ENCODE measurements at regions not wholly inside any gene's neighbourhood (a gene's known extent, or its start where the extent isn't known, plus 50 kb on each side); places are given as distances from the start of the nearest gene placed in this dataset.

DNA sequence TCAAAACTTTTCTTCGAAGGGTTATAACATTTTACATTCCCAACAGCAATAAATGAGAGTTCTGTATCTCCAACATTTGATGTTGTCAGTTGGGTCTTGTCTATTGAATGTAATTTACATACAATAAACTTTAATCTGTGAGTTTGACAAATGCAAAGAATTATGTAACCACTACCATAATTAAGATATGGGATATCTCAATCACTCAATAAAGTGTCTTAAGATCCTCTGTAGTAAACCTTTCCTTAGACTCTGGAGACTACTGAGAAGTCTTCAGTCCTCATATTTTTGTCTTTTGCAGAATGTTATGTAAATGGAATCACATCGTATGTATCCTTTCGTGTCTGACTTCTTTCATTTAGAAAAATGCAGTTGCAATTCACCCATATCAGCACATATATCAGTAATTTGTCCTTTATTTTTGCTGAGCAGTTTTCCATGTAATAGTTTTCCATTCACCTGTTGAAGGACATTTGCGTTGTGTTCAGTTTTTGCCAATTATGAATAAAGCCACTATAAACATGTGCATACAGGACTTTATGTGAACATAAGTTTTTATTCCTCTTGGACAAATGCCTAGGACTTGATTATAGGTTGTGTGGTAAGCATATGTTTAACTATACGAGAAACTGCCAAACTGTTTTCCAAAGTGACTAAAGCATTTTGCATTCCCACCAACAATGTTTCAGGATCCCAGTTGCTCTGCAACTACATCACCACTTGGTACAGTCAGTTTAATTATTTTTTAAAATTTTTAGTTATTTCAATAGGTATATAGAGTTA is 784.6 kb upstream of the ZNF608 start:
- Histone ChIP-seq H3K79me2 (ENCODE audit: control insufficient read depth, insufficient read depth, low read length) (no peaks in the 10 kb centered on the region), H3K9me3 (replicated peaks; ENCODE audit: control insufficient read depth, insufficient read depth, low read length) (no peaks in the 10 kb centered on the region), H3K4me3 (replicated peaks in 1 of 3; ENCODE audit: insufficient read depth in 1 of 3, low read depth in 1 of 3, low read length in 3 of 3) (no peak overlapping the region), H4K20me1 (replicated peaks; ENCODE audit: control insufficient read depth, extremely low read depth, insufficient read depth, low read length) (no peaks in the 10 kb centered on the region), H2AFZ (ENCODE audit: low read depth, low read length) (no peak overlapping the region), H3K27ac (ENCODE audit: insufficient read depth, low read depth, low read length) (no peak overlapping the region), H3K4me1 (ENCODE audit: control insufficient read depth, extremely low read depth, insufficient read depth, low read length) (no peaks in the 10 kb centered on the region), H3K27me3 (ENCODE audit: control insufficient read depth in 2 of 2, insufficient read depth in 2 of 2, low read length in 2 of 2) (no peaks in the 10 kb centered on the region), H3K4me2 (ENCODE audit: insufficient read depth, low read length) (no peak overlapping the region), H3K9me1 (replicated peaks; ENCODE audit: control insufficient read depth, extremely low read depth, insufficient read depth, low read length) (no peaks in the 10 kb centered on the region), H3K9ac (replicated peaks; ENCODE audit: extremely low read depth, insufficient read depth, low read length) (no peak overlapping the region), H3K36me3 (ENCODE audit: control insufficient read depth in 2 of 2, extremely low read depth in 1 of 2, insufficient read depth in 2 of 2, low read length in 2 of 2) (no peaks in the 10 kb centered on the region)
- ChIA-PET CTCF (no interaction called here), POLR2A (no interaction called here)
- intact Hi-C loops (cut with micrococcal nuclease): no loop called here
- TF ChIP-seq, protein P1, sequence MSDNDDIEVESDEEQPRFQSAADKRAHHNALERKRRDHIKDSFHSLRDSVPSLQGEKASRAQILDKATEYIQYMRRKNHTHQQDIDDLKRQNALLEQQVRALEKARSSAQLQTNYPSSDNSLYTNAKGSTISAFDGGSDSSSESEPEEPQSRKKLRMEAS (IDR thresholded peaks at IDR 0.05; ENCODE audit: insufficient read depth, insufficient read length): no peak
- TF ChIP-seq POLR2A (IDR thresholded peaks at IDR 0.05; ENCODE audit: low read depth, low read length) (no peak), MYC (IDR thresholded peaks at IDR 0.05; ENCODE audit: low read depth, low read length) (no peak), JUN (IDR thresholded peaks at IDR 0.05; ENCODE audit: borderline replicate concordance, insufficient read depth, insufficient read length, low read depth) (no peak), GATA2 (IDR thresholded peaks at IDR 0.05; ENCODE audit: insufficient read depth, insufficient read length, low read depth, low read length) (no peak)
- TF ChIP-seq, protein P2, sequence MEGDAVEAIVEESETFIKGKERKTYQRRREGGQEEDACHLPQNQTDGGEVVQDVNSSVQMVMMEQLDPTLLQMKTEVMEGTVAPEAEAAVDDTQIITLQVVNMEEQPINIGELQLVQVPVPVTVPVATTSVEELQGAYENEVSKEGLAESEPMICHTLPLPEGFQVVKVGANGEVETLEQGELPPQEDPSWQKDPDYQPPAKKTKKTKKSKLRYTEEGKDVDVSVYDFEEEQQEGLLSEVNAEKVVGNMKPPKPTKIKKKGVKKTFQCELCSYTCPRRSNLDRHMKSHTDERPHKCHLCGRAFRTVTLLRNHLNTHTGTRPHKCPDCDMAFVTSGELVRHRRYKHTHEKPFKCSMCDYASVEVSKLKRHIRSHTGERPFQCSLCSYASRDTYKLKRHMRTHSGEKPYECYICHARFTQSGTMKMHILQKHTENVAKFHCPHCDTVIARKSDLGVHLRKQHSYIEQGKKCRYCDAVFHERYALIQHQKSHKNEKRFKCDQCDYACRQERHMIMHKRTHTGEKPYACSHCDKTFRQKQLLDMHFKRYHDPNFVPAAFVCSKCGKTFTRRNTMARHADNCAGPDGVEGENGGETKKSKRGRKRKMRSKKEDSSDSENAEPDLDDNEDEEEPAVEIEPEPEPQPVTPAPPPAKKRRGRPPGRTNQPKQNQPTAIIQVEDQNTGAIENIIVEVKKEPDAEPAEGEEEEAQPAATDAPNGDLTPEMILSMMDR (IDR thresholded peaks at IDR 0.05; ENCODE audit: extremely low read depth in 1 of 2, insufficient read depth in 1 of 2, low read depth in 1 of 2, low read length in 2 of 2): no peak
- DNase-seq (ENCODE audit: low read depth, low spot score): no peak
- no peak for FAIRE-seq
- dilution Hi-C loops (cut with MboI; ENCODE audit: extremely low pct_ligation_motif_present, low sequenced_read_pairs): no loop called here
- no TSS peak for BruUV-seq (replicated peaks)

All from endothelial cell of umbilical vein (primary cell).